ENCODE measurements at regions not wholly inside any gene's neighbourhood (a gene's known extent, or its start where the extent isn't known, plus 50 kb on each side); places are given as distances from the start of the nearest gene placed in this dataset.

DNA sequence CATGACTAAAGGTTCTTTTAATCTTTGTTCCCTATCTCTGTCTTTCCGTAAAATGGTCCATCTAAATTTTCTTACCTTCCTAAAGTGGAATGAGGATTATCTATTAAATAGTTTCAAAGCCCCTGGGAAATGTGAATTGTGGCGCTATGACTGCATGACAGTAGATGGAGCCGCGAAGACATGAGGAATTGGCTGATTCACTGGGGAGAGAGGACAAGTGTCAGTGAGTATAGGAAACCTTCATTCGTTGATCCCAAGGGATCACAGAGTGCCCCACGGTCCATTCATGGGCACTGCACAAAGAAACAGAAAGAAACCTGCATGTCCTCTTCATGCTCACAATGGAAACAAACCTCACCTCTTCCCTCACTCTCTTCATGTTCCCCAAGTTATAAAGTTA, 479.3 kb upstream of the BTBD3 start:
- TF ChIP-seq, protein P1, sequence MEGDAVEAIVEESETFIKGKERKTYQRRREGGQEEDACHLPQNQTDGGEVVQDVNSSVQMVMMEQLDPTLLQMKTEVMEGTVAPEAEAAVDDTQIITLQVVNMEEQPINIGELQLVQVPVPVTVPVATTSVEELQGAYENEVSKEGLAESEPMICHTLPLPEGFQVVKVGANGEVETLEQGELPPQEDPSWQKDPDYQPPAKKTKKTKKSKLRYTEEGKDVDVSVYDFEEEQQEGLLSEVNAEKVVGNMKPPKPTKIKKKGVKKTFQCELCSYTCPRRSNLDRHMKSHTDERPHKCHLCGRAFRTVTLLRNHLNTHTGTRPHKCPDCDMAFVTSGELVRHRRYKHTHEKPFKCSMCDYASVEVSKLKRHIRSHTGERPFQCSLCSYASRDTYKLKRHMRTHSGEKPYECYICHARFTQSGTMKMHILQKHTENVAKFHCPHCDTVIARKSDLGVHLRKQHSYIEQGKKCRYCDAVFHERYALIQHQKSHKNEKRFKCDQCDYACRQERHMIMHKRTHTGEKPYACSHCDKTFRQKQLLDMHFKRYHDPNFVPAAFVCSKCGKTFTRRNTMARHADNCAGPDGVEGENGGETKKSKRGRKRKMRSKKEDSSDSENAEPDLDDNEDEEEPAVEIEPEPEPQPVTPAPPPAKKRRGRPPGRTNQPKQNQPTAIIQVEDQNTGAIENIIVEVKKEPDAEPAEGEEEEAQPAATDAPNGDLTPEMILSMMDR (IDR thresholded peaks at IDR 0.05): no peak
- TF ChIP-seq EZH2 (IDR thresholded peaks at IDR 0.05) (no peak), EZH2phosphoT487 (IDR thresholded peaks at IDR 0.05) (no peak)
